ENCODE measurements at regions not wholly inside any gene's neighbourhood (a gene's known extent, or its start where the extent isn't known, plus 50 kb on each side); places are given as distances from the start of the nearest gene placed in this dataset.
A peak's percentile ranks its signal among the peaks of the same experiment; 100 is the strongest.

DNA sequence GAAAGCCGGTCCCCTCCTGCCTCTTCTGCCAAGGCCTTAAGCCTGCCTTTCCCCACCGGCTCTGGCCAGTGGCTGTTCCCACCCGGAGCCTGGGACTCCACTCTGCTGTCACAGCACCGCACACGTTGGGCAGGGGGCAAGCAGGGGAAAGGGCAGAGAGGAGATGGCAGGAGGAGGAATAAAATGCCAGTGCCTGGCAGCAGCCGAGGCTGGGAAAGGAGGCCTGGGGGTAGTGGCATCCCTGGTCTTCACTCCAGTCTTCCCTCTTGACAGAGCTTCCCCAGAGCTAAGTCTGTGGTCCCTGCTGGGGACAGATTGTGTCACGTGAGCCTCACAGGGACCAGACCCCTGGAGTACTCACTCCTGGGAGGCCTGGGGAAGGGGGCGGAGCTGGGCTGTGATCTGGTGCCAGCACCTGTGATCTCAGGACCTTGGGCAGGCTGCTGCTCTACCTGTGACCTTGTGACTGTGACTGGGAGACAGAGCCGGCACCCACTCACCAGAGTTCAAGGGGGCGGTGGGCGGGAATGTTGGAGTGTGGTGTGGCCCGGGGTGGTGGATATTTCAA lies 97.2 kb upstream of the GSE1 start (continued):
- TF ChIP-seq, protein P1, sequence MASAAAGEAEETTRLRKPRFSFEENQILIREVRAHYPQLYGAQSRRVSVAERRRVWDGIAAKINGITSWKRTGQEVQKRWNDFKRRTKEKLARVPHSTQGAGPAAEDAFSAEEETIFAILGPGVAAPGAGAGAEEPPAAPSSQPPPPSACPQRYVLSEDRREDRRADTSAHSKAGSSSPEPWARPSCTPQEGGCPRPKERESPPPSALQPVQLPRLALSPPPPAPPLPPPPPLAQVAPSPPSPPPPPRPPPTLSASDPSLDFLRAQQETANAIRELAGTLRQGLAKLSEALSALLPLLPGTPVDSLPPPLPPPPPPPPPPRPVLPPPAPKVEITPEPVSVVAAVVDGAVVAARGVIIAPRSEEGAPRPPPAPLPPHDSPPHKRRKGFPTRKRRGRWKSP (CRISPR knock-in tag; IDR thresholded peaks at IDR 0.05) = no peak; the same call in 1 of the 2 replicates
- TF ChIP-seq ZNF12 (CRISPR knock-in tag; IDR thresholded peaks at IDR 0.05) (peak; percentile 70; the same call in 1 of the 2 replicates), EZH2 (conservative IDR thresholded peaks at IDR 0.05; ENCODE audit: low read depth, low read length) (no peak), ZNF232 (CRISPR knock-in tag; IDR thresholded peaks at IDR 0.05; ENCODE audit: borderline replicate concordance) (peak; percentile 38; the same call in 1 of the 2 replicates), HHEX (CRISPR knock-in tag; IDR thresholded peaks at IDR 0.05) (peak; percentile 58; the same call in 1 of the 2 replicates), ZFYVE20 (CRISPR knock-in tag; IDR thresholded peaks at IDR 0.05; ENCODE audit: borderline replicate concordance, low read depth) (no peak), PAF1 (CRISPR knock-in tag; IDR thresholded peaks at IDR 0.05) (no peak), BORCS8-MEF2B (CRISPR knock-in tag; IDR thresholded peaks at IDR 0.05) (no peak; the same call in 1 of the 2 replicates), NCOA5 (CRISPR knock-in tag; IDR thresholded peaks at IDR 0.05) (no peak), ZNF510 (CRISPR knock-in tag; IDR thresholded peaks at IDR 0.05; ENCODE audit: low read depth) (peak; percentile 83; the same call in 1 of the 2 replicates), EP300 (IDR thresholded peaks at IDR 0.05; ENCODE audit: low read depth in 2 of 2, low read length in 2 of 2) (peak; percentile 85 to 93; a peak in 3 of 4 replicates), EP300 (CRISPR knock-in tag; IDR thresholded peaks at IDR 0.05; ENCODE audit: borderline replicate concordance) (peak; percentile 66), ZNF432 (CRISPR knock-in tag; IDR thresholded peaks at IDR 0.05; ENCODE audit: borderline replicate concordance) (no peak), TRIM24 (CRISPR knock-in tag; IDR thresholded peaks at IDR 0.05) (peak; percentile 73; the same call in 1 of the 2 replicates), ZNF850 (CRISPR knock-in tag; conservative IDR thresholded peaks at IDR 0.05) (0 out of 2 replicates have a peak, but pooled peaks have one; percentile 58), SATB2 (CRISPR knock-in tag; IDR thresholded peaks at IDR 0.05) (no peak), ATF7-NPFF (CRISPR knock-in tag; IDR thresholded peaks at IDR 0.05; ENCODE audit: low read depth) (no peak), PRMT3 (CRISPR knock-in tag; IDR thresholded peaks at IDR 0.05; ENCODE audit: borderline replicate concordance, low read depth) (no peak), HNRNPH1 (optimal IDR thresholded peaks at IDR 0.05; ENCODE audit: low read depth, low read length) (no peak), ZNF331 (CRISPR knock-in tag; IDR thresholded peaks at IDR 0.05) (0 out of 2 replicates have a peak, but pooled peaks have one; percentile 13)
- TF ChIP-seq, protein P2, sequence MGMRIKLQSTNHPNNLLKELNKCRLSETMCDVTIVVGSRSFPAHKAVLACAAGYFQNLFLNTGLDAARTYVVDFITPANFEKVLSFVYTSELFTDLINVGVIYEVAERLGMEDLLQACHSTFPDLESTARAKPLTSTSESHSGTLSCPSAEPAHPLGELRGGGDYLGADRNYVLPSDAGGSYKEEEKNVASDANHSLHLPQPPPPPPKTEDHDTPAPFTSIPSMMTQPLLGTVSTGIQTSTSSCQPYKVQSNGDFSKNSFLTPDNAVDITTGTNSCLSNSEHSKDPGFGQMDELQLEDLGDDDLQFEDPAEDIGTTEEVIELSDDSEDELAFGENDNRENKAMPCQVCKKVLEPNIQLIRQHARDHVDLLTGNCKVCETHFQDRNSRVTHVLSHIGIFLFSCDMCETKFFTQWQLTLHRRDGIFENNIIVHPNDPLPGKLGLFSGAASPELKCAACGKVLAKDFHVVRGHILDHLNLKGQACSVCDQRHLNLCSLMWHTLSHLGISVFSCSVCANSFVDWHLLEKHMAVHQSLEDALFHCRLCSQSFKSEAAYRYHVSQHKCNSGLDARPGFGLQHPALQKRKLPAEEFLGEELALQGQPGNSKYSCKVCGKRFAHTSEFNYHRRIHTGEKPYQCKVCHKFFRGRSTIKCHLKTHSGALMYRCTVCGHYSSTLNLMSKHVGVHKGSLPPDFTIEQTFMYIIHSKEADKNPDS (CRISPR knock-in tag; IDR thresholded peaks at IDR 0.05) = peak; percentile 67; the same call in 1 of the 2 replicates
- TF ChIP-seq, protein P3, sequence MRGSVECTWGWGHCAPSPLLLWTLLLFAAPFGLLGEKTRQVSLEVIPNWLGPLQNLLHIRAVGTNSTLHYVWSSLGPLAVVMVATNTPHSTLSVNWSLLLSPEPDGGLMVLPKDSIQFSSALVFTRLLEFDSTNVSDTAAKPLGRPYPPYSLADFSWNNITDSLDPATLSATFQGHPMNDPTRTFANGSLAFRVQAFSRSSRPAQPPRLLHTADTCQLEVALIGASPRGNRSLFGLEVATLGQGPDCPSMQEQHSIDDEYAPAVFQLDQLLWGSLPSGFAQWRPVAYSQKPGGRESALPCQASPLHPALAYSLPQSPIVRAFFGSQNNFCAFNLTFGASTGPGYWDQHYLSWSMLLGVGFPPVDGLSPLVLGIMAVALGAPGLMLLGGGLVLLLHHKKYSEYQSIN (CRISPR knock-in tag; IDR thresholded peaks at IDR 0.05; ENCODE audit: borderline replicate concordance) = no peak
- TF ChIP-seq, protein P4, sequence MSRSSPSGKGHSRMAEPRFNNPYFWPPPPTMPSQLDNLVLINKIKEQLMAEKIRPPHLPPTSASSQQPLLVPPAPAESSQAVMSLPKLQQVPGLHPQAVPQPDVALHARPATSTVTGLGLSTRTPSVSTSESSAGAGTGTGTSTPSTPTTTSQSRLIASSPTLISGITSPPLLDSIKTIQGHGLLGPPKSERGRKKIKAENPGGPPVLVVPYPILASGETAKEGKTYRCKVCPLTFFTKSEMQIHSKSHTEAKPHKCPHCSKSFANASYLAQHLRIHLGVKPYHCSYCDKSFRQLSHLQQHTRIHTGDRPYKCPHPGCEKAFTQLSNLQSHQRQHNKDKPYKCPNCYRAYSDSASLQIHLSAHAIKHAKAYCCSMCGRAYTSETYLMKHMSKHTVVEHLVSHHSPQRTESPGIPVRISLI (CRISPR knock-in tag; IDR thresholded peaks at IDR 0.05; ENCODE audit: borderline replicate concordance) = peak; percentile 74; the same call in 1 of the 2 replicates
- TF ChIP-seq, protein P5, sequence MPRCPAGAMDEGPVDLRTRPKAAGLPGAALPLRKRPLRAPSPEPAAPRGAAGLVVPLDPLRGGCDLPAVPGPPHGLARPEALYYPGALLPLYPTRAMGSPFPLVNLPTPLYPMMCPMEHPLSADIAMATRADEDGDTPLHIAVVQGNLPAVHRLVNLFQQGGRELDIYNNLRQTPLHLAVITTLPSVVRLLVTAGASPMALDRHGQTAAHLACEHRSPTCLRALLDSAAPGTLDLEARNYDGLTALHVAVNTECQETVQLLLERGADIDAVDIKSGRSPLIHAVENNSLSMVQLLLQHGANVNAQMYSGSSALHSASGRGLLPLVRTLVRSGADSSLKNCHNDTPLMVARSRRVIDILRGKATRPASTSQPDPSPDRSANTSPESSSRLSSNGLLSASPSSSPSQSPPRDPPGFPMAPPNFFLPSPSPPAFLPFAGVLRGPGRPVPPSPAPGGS (CRISPR knock-in tag; IDR thresholded peaks at IDR 0.05) = no peak; the same call in 1 of the 2 replicates
